Activated gamma-delta T cell treated with Interleukin-2 at 50 U/mL for 16 hours (primary cell): ENCODE measurements at regions not wholly inside any gene's neighbourhood (a gene's known extent, or its start where the extent isn't known, plus 50 kb on each side); places are given as distances from the start of the nearest gene placed in this dataset.

Experiments used
- DNase-seq: peaks from one replicate; pipeline ENCODE4 v3.0.0-alpha.2; 2020

GRCh38 chr1:5748286-5749225 is 243.7 kb downstream of the NPHP4 start:
- no peak for DNase-seq

- no peak for DNase-seq
Observed at GRCh38 chr1:5747426-5748285, 244.6 kb downstream of the NPHP4 start.

- no peak for DNase-seq
Observed at GRCh38 chr1:5746611-5747425, 245.4 kb downstream of the NPHP4 start.

DNA sequence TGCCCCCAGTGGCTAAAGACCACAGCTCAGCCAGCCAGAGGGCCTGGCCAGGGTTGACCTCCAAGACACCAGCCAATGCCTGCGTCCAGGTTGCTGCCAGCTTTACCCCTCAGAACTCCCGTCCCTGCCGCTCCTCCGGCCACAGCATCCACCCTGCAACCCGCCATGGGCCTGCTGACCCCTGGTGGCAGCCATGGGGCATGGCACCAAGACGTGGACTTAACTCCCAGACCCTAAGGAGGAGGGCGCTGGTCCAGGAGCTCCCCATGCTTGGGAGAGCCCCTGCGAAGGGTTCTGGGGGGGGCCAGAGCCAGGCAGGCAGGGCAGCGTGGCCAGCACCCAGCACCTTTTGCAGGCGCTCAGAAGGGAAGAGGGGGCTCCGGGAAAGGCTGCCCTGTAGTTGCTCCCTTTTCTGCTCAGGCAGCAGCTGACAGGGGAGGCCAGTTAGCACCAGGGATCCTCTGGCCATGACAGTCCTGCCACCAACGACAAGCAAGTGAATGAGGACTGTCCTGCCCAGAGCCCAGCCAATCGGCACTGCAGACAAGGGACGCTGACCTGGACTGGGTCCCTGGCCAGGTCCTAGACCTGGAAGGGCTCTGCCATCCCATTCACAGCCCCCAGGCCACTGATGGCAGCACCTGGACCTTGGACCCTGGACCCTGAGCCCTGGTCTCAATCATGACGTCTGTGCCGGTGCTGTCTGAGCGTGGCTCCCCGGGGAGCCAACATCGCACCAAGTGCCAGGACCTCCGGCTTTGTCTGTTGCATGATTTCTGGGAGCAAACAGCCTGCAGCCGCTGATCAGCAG is 246.2 kb downstream of the NPHP4 start:
- DNase-seq, result peak; percentile 49

DNA sequence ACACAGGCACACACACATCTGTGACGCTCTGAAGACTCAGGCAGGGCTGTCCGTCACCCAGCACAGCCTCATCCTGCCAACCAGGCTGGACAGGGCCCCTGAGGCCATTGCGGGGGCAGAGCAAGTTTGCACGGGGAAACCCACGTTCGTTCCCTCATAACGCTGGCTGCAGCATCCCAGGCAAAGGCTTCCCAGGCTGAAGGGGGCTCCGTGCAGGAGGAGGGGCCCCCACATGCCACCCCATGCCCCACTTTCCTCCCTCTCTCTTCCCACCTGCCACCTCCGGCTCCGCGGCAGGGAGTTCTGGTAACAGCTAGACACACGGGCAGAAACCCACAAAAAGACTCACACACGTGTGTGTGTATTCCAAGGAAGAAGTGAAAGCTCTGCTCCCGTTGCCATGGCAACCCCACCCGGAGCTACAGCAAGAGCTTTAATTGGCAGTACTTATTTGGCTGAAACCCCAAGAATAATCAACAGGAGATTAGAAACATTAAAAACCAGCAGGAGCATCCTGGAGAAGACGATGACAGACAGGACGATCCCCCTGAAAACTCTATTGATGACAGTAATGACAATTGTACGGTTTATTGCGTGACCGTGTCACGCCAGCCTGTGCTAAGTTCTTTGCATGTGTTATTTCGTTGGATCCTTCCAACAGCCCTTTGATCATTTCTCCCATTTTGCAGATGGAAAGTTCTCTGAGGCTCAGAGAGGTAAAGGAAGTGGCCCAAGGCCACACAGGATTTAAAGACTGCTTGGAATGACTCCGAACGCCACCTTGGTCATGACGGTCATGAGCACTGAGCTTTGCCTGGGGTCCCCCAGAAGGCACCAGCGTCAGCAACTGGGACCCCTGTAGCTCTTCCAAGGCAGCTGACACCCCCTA is 247.1 kb downstream of the NPHP4 start:
- DNase-seq, result no peak

GRCh38 chr1:5744341-5744740 is 247.9 kb downstream of the NPHP4 start:
- no peak for DNase-seq

DNA sequence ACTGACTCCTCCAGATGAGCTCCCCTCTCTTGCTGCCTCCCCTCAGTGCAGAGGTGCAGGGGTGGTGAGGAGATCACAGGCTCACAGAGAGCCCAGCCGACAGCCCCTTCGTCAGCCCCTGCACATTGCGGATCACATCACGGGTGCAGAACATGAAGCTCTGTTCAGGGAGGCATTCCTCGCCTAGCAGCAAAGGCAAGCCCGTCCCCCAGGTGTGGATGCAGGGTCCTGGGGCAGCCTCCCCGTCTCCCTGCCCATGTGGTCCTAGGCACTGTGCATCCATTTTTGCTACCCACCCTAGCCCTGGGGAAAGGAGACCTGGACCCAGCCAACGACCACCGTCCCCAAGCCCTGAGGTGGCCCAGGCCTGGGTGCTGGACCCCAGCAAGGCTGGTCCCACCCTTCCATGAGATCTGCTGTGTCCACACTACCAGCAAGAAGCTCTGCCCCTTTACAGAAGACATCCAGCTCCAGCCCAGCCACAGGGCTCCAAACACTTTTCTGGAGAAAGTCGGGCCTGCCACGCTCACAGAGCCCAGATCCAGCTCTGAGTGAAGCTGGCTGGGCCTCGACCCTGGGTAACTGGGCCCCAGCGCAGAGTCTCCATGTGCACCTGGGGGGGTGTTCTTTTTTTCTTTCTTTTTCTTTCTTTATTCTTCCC is 248.7 kb downstream of the NPHP4 start:
- DNase-seq, result no peak

- DNase-seq, result no peak
Observed at GRCh38 chr1:5742801-5743200, 249.4 kb downstream of the NPHP4 start.

DNA sequence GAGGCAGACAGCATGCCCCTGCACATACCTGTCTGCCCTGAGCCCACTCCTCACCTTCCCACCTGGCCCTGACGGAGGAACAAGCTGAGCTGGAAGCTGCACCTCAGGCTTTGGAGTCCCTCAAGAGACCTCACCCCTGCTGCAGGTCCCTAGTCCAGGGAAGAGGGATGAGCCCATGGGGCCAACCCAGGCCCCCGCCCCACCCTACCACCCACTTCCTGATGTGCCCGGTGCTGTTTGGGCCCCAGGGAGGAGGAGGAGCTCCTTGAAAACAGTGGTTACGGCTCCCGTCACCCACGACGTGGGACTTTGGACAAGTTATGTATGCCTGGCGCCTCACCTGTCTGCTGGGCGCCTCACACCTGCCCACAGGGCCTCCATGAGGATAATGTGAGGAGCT is 250.2 kb downstream of the NPHP4 start:
- DNase-seq, result no peak

- DNase-seq, result no peak
Observed at GRCh38 chr1:5740865-5741860, 251.1 kb downstream of the NPHP4 start.

DNA sequence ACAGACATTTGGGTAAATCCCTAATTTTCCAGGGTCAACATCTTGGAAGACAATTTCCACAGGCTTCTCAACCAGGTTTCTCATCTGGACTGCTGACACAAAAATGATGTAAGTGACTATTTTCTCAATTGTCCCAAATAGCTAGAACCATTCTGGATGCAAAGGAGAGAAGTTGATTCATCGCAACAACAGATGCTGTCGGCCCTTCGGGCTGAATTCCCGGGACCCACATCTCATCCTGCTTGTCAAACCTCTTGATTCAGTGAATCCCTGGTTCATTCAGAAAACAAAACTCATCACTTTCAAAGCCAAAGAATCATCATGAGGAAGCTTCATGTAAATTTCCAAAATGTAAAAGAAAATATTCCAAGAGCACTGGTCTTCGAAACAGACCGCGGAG is 251.8 kb downstream of the NPHP4 start:
- DNase-seq, result no peak

DNA sequence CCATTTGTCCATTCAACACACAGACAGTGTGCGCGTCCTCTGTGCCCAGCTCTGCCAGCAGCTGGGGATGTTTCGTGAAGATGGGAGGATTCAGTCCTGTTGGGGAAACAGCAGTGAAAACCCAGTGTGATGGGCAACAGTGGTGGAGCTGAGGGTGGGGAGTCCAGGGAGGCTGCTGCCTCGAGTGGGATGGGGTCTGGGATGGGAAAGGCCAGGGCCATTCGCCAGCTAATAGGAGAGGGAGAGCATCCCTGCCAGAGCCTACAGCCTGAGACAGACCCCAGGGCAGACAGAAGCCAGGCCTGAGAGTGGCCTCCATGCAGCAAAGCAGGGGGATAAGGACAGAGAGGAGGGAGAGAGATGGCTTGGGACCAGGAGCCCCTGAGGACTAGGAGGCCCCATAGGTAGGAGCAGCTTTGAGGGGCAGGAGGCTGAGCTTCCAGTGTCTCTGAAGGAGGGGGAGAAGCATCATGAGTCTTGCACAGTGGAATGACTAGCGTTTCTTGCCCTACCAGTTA is 252.6 kb downstream of the NPHP4 start:
- no peak for DNase-seq

DNA sequence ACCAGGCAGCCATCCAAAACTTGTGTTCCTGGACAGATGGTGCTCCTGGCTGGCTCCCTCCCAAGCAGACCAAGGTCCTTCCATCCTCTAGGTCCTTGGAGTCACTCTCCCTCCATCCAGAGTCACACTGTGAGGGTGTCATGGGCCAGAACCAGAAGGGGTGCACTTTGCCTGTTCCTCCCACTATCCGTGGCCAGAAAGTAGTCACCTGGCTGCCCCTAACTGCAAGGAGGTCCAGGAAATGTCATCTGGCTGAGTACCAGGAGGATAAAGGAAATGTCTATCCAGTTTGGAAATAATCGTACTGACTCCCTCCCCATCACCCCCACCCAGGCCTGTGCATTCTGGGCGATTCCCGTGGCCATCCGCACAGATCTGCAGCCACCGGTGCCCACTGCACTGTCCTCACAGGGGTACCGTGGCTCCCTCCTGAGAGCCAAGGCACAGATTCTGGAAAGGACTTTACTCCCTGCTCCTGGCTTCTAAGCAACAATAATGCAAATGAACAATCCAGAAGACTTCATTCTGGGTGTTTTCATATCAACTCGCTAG is 253.2 kb downstream of the NPHP4 start:
- no peak for DNase-seq

GRCh38 chr1:5737081-5737480 is 255.1 kb downstream of the NPHP4 start:
- DNase-seq, result no peak

- DNase-seq, result no peak
Observed at GRCh38 chr1:5734996-5735395, 257.2 kb downstream of the NPHP4 start.

DNA sequence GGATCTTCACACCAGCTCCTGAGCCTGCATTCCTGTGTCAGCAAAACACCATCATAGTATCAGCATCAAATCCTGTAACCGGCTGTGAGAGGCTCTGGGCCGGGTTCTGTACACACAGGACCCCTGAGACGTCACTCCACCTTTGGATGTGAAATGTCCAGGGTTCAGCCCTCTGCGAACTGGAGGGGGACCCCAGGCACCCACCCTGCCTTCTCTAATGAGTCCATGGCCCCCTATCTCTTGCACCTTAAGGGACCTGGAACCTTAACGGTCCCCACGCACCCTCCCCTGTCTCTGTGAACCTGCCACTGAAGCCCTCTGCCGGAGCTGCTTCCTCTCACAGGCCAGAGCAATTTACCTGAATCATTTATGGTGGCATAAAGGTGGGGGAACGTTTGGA is 257.8 kb downstream of the NPHP4 start:
- no peak for DNase-seq

- no peak for DNase-seq
Observed at GRCh38 chr1:5733596-5733995, 258.6 kb downstream of the NPHP4 start.

DNA sequence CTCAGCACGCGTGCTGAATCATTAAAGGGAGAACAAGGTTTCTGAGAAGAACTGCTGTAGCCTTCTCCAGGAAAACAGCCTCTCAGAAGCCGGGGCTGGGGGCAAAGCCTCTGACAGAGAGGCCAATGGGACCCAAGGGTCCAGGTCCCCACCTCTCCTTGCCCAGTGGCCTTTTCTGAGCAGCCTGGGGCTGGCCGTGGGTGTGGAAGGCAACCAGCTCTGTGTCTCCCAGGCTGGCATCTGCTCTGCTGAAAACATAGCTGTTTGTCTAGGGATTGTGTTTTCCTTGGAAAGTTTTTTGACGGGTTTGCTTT is 261.2 kb downstream of the NPHP4 start:
- no peak for DNase-seq
